Astrocyte (in vitro differentiated cells and primary cell): ENCODE measurements at regions not wholly inside any gene's neighbourhood (a gene's known extent, or its start where the extent isn't known, plus 50 kb on each side); places are given as distances from the start of the nearest gene placed in this dataset.

Experiments used
- CTCF ChIP-seq: IDR thresholded peaks from 2 replicates; pipeline ENCODE4 v1.5.1; 2011; ENCODE audit warnings: low read depth, mild to moderate bottlenecking, inconsistent platforms, low read length, moderate library complexity; ENCODE audit not compliant: insufficient read depth
- EZH2 ChIP-seq: IDR thresholded peaks from 2 replicates; pipeline ENCODE4 v1.6.1; 2012; ENCODE audit warnings: mild to moderate bottlenecking, low read length, inconsistent platforms; ENCODE audit not compliant: insufficient read depth

- TF ChIP-seq CTCF (no peak), EZH2 (no peak)
Observed at GRCh38 chrX:23168291-23168690, 166.4 kb upstream of the PTCHD1 start.
